Activated T-cell treated with anti-CD3 and anti-CD28 coated beads, Interleukin-2, amount 50 U/mL, for 4 hours (primary cell): ENCODE measurements at regions not wholly inside any gene's neighbourhood (a gene's known extent, or its start where the extent isn't known, plus 50 kb on each side); places are given as distances from the start of the nearest gene placed in this dataset.

Experiments
- ATAC-seq, 2 donors: fragments of 200-7000 bp; cut with Tn5 transposase; one replicate each; pipeline ENCODE4 v1.10.0; 2021
- DNase-seq: peaks from one replicate; pipeline ENCODE4 v3.0.0-alpha.2; 2020
- H3K27me3 Mint-ChIP-seq: one replicate; pipeline ENCODE4 v1.8.0; 2021; ENCODE audit warnings: low read depth, mixed read lengths
- H3K36me3 Mint-ChIP-seq: one replicate; pipeline ENCODE4 v1.8.0; 2022; ENCODE audit warnings: mixed read lengths; ENCODE audit not compliant: insufficient read depth
- H3K4me1 Mint-ChIP-seq: one replicate; pipeline ENCODE4 v1.8.0; 2021; ENCODE audit warnings: low read depth, mixed read lengths
- H3K4me3 Mint-ChIP-seq: one replicate; pipeline ENCODE4 v1.8.0; 2021; ENCODE audit warnings: mild to moderate bottlenecking, moderate library complexity, mixed read lengths
- H3K9me3 Mint-ChIP-seq: one replicate; pipeline ENCODE4 v1.8.0; 2021; ENCODE audit warnings: mixed read lengths

- H3K4me3 Mint-ChIP-seq: no peak overlapping the region
- H3K27me3 Mint-ChIP-seq: peaks cover 7% of the 10 kb centered on the region
- no peaks in the 10 kb centered on the region for H3K4me1 Mint-ChIP-seq
- ATAC-seq (no peak), DNase-seq (no peak)
- no peaks in the 10 kb centered on the region for H3K36me3 Mint-ChIP-seq
- H3K9me3 Mint-ChIP-seq: no peaks in the 10 kb centered on the region
These were observed 117.1 kb upstream of the CCL21 start for GRCh38 chr9:34826999-34827538.

DNA sequence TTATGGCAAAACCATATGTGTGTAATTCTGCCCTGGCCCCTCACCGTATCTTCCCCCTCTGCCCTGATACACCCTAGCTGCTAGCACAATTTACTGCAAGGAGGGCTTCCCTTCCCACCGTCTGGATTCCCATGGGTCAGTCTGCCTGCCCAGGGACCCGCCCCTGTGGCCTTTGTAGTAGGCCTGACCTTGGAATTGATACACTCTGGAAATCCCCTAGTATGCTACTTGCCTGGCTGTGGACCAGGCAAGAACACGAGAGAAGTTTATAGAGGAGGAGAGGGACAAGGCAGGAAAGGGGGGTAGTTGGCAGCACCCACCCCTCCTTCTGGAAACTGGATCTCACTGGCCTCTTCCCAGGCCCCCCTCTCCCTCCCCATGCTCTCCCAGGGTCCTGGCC, 115.8 kb upstream of the CCL21 start:
- H3K4me3 Mint-ChIP-seq: no peak overlapping the region
- peaks cover 3% of the 10 kb centered on the region for H3K9me3 Mint-ChIP-seq
- H3K27me3 Mint-ChIP-seq: peaks cover 11% of the 10 kb centered on the region
- H3K4me1 Mint-ChIP-seq: no peaks in the 10 kb centered on the region
- DNase-seq: no peak
- peaks cover 2% of the 10 kb centered on the region for H3K36me3 Mint-ChIP-seq
- ATAC-seq: no peak

GRCh38 chr9:34823778-34824177, 113.8 kb upstream of the CCL21 start:
- no peak for ATAC-seq
- Mint-ChIP-seq H3K4me3 (no peak overlapping the region), H3K36me3 (peaks cover 2% of the 10 kb centered on the region), H3K4me1 (no peaks in the 10 kb centered on the region), H3K9me3 (peaks cover 9% of the 10 kb centered on the region), H3K27me3 (peaks cover 13% of the 10 kb centered on the region)
- no peak for DNase-seq

DNA sequence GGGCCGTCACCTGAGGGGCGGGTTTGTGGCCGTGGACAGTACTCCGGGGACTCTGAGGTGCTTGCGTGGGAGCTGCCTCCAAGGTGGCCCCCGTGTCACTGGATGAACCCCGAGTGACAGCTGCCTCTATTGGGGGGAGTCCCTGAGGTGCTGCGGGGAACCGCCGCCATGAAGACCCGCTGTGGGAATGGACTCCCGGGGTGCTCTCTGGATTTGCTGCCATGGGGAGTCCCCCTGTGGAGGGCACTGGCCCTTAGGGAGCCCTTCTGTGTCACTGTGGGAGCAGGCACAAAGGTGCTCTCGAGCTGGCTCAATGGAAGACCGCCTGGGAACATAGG, 100.2 kb upstream of the CCL21 start:
- Mint-ChIP-seq H3K9me3 (peaks cover 22% of the 10 kb centered on the region), H3K4me1 (peaks cover 3% of the 10 kb centered on the region), H3K27me3 (peaks cover 32% of the 10 kb centered on the region), H3K36me3 (no peaks in the 10 kb centered on the region), H3K4me3 (no peak overlapping the region)
- ATAC-seq (no peak), DNase-seq (no peak)

- no peak for DNase-seq
- peak in 1 of 2 donors; percentile 14 for ATAC-seq
- no peak overlapping the region for H3K4me3 Mint-ChIP-seq
- peaks cover 33% of the 10 kb centered on the region for H3K27me3 Mint-ChIP-seq
- H3K4me1 Mint-ChIP-seq: peaks cover 3% of the 10 kb centered on the region
- no peaks in the 10 kb centered on the region for H3K36me3 Mint-ChIP-seq
- peaks cover 25% of the 10 kb centered on the region for H3K9me3 Mint-ChIP-seq
These were observed 99.7 kb upstream of the CCL21 start for GRCh38 chr9:34809504-34810186.

DNA sequence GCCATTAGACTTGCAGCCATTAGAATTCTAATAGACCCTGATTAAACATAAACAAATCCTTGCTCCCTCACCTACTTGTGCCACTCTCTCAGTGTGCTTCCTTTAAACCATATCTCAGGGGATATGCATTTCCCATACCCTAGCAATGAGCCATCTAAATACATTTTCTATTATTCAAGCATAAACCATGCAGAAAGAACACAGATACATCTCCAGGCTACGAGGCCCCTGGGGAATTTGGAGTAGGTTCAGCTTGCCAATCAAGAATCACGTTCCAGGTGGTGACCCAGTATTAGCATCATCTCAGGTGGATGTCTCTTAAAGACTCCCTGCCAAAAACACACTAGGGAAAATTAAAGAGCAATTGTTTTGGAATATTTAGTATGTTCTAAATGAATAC, 93.0 kb upstream of the CCL21 start:
- peaks cover 28% of the 10 kb centered on the region for H3K27me3 Mint-ChIP-seq

GRCh38 chr9:34797367-34797766, 87.4 kb upstream of the CCL21 start:
- no peak for ATAC-seq
- Mint-ChIP-seq H3K4me3 (no peak overlapping the region), H3K36me3 (no peaks in the 10 kb centered on the region), H3K9me3 (no peaks in the 10 kb centered on the region), H3K4me1 (no peaks in the 10 kb centered on the region), H3K27me3 (peaks cover 53% of the 10 kb centered on the region)
- no peak for DNase-seq

More for the DNA sequence above, 93.0 kb upstream of the CCL21 start:
- Mint-ChIP-seq H3K36me3 (no peaks in the 10 kb centered on the region), H3K9me3 (peaks cover 14% of the 10 kb centered on the region), H3K4me3 (no peak overlapping the region), H3K4me1 (no peaks in the 10 kb centered on the region)
- ATAC-seq (no peak), DNase-seq (no peak)

GRCh38 chr9:34796924-34797323, 87.0 kb upstream of the CCL21 start:
- Mint-ChIP-seq H3K36me3 (no peaks in the 10 kb centered on the region), H3K9me3 (no peaks in the 10 kb centered on the region), H3K4me1 (no peaks in the 10 kb centered on the region), H3K4me3 (no peak overlapping the region), H3K27me3 (peaks cover 55% of the 10 kb centered on the region)
- DNase-seq: no peak
- no peak for ATAC-seq

DNA sequence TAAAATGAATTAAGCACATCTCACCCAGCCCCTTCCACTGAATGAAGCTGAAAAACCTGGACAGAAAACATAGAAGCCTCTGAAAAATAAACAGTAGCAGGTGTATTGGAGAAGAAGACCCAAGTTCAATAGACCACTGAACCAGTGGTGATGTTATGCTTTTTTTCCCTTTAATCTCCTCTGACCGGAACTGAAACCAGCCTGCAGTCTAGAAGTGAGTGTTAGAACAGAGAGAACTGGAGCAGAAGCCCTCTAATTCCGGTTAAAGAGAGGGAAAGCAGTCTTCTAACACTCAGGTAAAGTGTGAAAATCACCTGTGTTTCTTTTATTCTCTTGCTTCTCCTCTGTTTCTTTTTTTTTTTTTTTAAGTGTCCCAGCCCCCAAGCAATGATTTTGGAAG, 83.5 kb upstream of the CCL21 start:
- DNase-seq (no peak), ATAC-seq (no peak)
- H3K36me3 Mint-ChIP-seq: no peaks in the 10 kb centered on the region
- no peaks in the 10 kb centered on the region for H3K4me1 Mint-ChIP-seq
- peaks cover 55% of the 10 kb centered on the region for H3K27me3 Mint-ChIP-seq
- no peak overlapping the region for H3K4me3 Mint-ChIP-seq
- H3K9me3 Mint-ChIP-seq: no peaks in the 10 kb centered on the region

DNA sequence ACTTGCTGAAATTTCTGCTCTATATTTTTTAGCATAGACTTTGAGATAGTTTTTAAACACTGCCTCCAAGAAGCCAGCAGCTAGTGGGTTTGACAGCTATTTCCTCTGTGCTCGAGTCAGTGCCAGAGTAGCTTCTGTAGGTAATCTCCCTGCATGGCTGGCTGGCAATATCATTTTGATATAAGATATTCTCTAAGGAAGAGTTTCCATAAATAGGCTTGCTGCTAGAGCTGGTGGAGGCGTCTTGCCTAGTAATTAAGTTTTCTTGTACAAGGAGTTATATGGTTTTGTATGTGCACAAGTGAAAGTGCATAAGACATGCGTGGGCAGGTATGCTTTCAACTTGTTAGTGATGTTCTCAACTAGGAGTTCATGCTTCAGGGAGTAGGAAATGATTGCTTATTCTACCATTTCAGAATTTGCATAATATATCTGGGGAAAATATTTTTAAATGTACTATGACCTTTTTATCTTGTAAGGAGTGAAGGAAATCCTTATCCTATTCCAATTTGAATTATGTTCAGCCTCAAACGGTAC, 74.1 kb upstream of the CCL21 start:
- no peaks in the 10 kb centered on the region for H3K4me1 Mint-ChIP-seq
- no peak for ATAC-seq
- no peaks in the 10 kb centered on the region for H3K9me3 Mint-ChIP-seq
- no peak for DNase-seq
- no peaks in the 10 kb centered on the region for H3K36me3 Mint-ChIP-seq
- H3K4me3 Mint-ChIP-seq: no peak overlapping the region
- H3K27me3 Mint-ChIP-seq: peaks cover 5% of the 10 kb centered on the region

- Mint-ChIP-seq H3K4me3 (no peak overlapping the region), H3K4me1 (no peaks in the 10 kb centered on the region), H3K27me3 (peaks cover 5% of the 10 kb centered on the region), H3K9me3 (no peaks in the 10 kb centered on the region), H3K36me3 (no peaks in the 10 kb centered on the region)
- ATAC-seq (no peak), DNase-seq (no peak)
These were observed 72.4 kb upstream of the CCL21 start for GRCh38 chr9:34782372-34782771.

GRCh38 chr9:34777666-34778065, 67.7 kb upstream of the CCL21 start:
- ATAC-seq: no peak
- H3K36me3 Mint-ChIP-seq: no peaks in the 10 kb centered on the region
- DNase-seq: no peak
- H3K4me3 Mint-ChIP-seq: no peak overlapping the region
- no peaks in the 10 kb centered on the region for H3K4me1 Mint-ChIP-seq
- H3K9me3 Mint-ChIP-seq: peaks cover 9% of the 10 kb centered on the region
- peaks cover 15% of the 10 kb centered on the region for H3K27me3 Mint-ChIP-seq

DNA sequence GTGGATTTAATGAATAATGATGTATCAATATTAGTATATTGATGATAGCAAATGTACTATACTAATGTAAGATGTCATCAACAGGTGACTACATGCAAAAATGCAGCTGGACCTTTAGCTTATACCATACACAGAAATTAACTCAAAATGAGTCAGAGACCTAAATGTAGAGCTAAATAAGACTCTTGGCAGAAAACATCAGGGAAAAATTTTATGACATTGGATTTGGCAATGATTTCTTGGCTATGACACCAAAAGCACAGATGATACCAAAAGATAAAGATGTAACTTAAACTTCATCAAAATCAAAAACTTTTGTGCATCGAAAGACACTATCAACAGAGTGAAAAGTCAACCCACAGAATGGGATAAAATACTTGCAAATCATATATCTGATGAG, 64.0 kb upstream of the CCL21 start:
- no peak for DNase-seq
- no peaks in the 10 kb centered on the region for H3K4me1 Mint-ChIP-seq
- peaks cover 35% of the 10 kb centered on the region for H3K27me3 Mint-ChIP-seq
- no peak for ATAC-seq
- H3K4me3 Mint-ChIP-seq: no peak overlapping the region
- H3K9me3 Mint-ChIP-seq: peaks cover 9% of the 10 kb centered on the region
- H3K36me3 Mint-ChIP-seq: no peaks in the 10 kb centered on the region

DNA sequence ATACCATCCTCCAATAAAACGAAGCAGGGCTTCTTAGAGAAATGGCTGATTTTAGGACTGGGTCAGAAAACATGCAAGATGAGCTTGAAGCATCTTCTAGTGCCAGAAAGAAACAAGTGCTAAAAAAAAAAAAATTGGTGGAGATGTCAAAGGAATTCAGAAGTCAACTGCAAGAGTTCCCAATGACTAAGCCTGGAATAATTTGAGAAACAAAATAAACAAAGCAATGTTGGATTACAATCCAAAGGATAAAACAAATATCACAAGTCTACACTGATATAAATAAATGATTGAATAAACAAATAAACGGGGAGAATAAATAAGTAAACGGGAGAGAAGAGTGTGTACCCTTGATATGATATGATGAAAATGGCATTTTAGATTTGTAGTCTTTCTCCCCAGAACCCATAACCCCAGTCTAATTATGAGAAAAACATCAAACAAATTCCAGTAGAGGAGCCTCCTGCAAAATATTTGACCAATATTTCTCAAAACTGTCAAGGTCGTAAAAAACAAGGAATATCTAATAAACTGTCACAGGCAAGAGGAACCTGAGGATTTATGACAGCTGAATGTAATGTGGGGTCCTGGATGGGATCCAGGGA, 63.5 kb upstream of the CCL21 start:
- DNase-seq (no peak), ATAC-seq (no peak)
- Mint-ChIP-seq H3K4me3 (no peak overlapping the region), H3K4me1 (no peaks in the 10 kb centered on the region), H3K36me3 (no peaks in the 10 kb centered on the region), H3K9me3 (peaks cover 9% of the 10 kb centered on the region), H3K27me3 (peaks cover 36% of the 10 kb centered on the region)

- peaks cover 3% of the 10 kb centered on the region for H3K9me3 Mint-ChIP-seq
- H3K27me3 Mint-ChIP-seq: peaks cover 48% of the 10 kb centered on the region
- ATAC-seq (no peak), DNase-seq (no peak)
- H3K4me1 Mint-ChIP-seq: no peaks in the 10 kb centered on the region
- no peaks in the 10 kb centered on the region for H3K36me3 Mint-ChIP-seq
- no peak overlapping the region for H3K4me3 Mint-ChIP-seq
These were observed 61.1 kb upstream of the CCL21 start for GRCh38 chr9:34771007-34771406.
